ENCODE measurements at regions not wholly inside any gene's neighbourhood (a gene's known extent, or its start where the extent isn't known, plus 50 kb on each side); places are given as distances from the start of the nearest gene placed in this dataset.

DNA sequence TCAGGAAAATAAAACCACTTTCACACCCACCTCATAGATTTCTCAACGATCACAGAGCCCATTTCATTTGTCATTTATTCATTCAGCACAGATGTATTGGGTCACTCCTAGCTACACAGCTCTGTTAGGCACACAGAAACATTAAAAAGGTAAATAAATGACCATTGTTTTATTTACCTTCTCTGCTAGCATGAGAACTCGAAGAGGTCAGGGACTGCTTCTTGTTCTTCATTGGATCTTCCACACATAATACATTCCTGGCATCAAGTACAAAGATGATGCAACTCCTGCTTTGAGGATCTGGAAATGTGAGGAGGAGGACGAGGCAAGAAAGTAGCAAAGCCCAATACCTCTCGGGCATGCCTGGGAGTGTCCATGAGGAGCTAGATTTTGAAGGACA lies 168.1 kb downstream of the RBM26 start:
- no peak for DNase-seq (ENCODE audit: low spot score)
- Mint-ChIP-seq H3K27me3 (ENCODE audit: unreplicated experiment) (peaks cover 3% of the 10 kb centered on the region), H3K9me3 (ENCODE audit: unreplicated experiment) (no peaks in the 10 kb centered on the region), H3K4me3 (ENCODE audit: unreplicated experiment) (no peak overlapping the region), H3K36me3 (ENCODE audit: low read depth, unreplicated experiment) (no peaks in the 10 kb centered on the region), H3K4me1 (ENCODE audit: unreplicated experiment) (no peaks in the 10 kb centered on the region), H3K27ac (ENCODE audit: unreplicated experiment) (no peak overlapping the region)
- TF ChIP-seq CTCF (IDR thresholded peaks at IDR 0.05; ENCODE audit: unreplicated experiment) = no peak

DNA sequence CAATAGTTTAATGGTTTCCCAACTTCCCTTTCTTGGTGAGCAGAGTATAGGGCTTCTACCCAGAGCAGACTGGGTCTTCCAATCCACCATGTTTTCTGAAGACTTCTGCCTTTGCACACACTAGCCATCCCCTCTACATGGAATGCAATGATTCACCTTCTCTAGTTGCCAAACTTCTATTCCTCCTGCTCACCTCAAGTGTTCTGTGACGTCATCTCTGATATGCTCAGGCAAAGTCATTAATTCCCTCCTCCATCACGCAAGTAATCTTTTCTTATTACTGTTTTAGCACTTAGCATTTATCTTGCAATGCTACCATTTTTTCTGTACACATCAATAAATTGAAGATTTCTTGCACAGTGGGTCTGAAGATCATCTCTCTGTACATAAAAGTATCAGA lies 174.2 kb downstream of the RBM26 start:
- no peak overlapping the region for H3K4me3 Mint-ChIP-seq (ENCODE audit: unreplicated experiment)
- H3K27me3 Mint-ChIP-seq (ENCODE audit: unreplicated experiment) = no peaks in the 10 kb centered on the region
- H3K27ac Mint-ChIP-seq (ENCODE audit: unreplicated experiment) = no peak overlapping the region
- no peaks in the 10 kb centered on the region for H3K36me3 Mint-ChIP-seq (ENCODE audit: low read depth, unreplicated experiment)
- H3K4me1 Mint-ChIP-seq (ENCODE audit: unreplicated experiment) = no peaks in the 10 kb centered on the region
- no peak for TF ChIP-seq CTCF (IDR thresholded peaks at IDR 0.05; ENCODE audit: unreplicated experiment)
- no peak for DNase-seq (ENCODE audit: low spot score)
- H3K9me3 Mint-ChIP-seq (ENCODE audit: unreplicated experiment) = no peaks in the 10 kb centered on the region

DNA sequence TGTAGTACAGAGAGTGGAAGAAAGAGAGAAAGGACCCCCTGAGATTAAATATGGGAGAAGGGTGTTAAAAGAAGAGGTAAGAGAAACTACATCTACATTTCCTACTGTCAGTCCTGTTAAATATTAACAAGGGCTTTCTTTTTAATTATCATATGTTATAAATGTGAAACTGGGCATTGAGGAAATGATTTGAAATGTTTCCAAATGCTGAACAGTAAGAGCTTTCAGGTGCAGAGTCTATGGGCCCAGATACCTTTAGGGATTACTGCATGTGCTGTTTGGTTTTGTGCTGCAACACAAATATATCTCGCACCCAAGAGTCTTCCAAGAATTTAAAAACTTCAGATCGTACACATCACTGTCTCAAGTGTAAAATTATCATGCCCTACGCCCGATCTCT lies 176.3 kb downstream of the RBM26 start:
- no peaks in the 10 kb centered on the region for H3K36me3 Mint-ChIP-seq (ENCODE audit: low read depth, unreplicated experiment)
- H3K4me3 Mint-ChIP-seq (ENCODE audit: unreplicated experiment) = no peak overlapping the region
- peaks cover 15% of the 10 kb centered on the region for H3K4me1 Mint-ChIP-seq (ENCODE audit: unreplicated experiment)
- TF ChIP-seq CTCF (IDR thresholded peaks at IDR 0.05; ENCODE audit: unreplicated experiment) = no peak
- no peaks in the 10 kb centered on the region for H3K27me3 Mint-ChIP-seq (ENCODE audit: unreplicated experiment)
- H3K27ac Mint-ChIP-seq (ENCODE audit: unreplicated experiment) = no peak overlapping the region
- no peak for DNase-seq (ENCODE audit: low spot score)
- H3K9me3 Mint-ChIP-seq (ENCODE audit: unreplicated experiment) = no peaks in the 10 kb centered on the region

- H3K36me3 Mint-ChIP-seq (ENCODE audit: low read depth, unreplicated experiment) = no peaks in the 10 kb centered on the region
- no peak for DNase-seq (ENCODE audit: low spot score)
- no peak overlapping the region for H3K4me3 Mint-ChIP-seq (ENCODE audit: unreplicated experiment)
- no peak overlapping the region for H3K27ac Mint-ChIP-seq (ENCODE audit: unreplicated experiment)
- H3K9me3 Mint-ChIP-seq (ENCODE audit: unreplicated experiment) = no peaks in the 10 kb centered on the region
- no peaks in the 10 kb centered on the region for H3K27me3 Mint-ChIP-seq (ENCODE audit: unreplicated experiment)
- peaks cover 17% of the 10 kb centered on the region for H3K4me1 Mint-ChIP-seq (ENCODE audit: unreplicated experiment)
- no peak for TF ChIP-seq CTCF (IDR thresholded peaks at IDR 0.05; ENCODE audit: unreplicated experiment)
These were observed 177.1 kb downstream of the RBM26 start for GRCh38 chr13:79228972-79229371.

DNA sequence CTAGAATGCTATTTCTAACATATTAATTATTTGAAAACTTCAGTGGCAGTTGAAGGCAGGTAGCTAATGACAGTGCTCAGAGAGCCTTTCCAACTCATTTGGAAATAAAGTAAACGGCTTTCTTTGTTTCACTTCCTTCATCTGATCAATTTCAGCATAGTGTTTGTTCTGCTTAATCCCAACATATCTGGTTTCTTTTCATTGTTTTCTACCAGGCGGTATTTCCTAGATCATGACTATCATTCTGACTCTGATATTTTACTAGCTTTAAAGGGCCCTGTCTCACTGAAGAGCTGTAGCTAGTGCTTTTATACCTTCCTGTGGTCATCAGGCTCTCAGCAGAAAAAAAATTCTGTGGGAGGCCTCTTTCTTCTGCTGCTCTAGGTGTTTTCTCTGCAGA lies 178.6 kb downstream of the RBM26 start:
- no peak for TF ChIP-seq CTCF (IDR thresholded peaks at IDR 0.05; ENCODE audit: unreplicated experiment)
- no peaks in the 10 kb centered on the region for H3K27me3 Mint-ChIP-seq (ENCODE audit: unreplicated experiment)
- no peak overlapping the region for H3K4me3 Mint-ChIP-seq (ENCODE audit: unreplicated experiment)
- H3K9me3 Mint-ChIP-seq (ENCODE audit: unreplicated experiment) = no peaks in the 10 kb centered on the region
- H3K27ac Mint-ChIP-seq (ENCODE audit: unreplicated experiment) = no peak overlapping the region
- DNase-seq (ENCODE audit: low spot score) = no peak
- H3K36me3 Mint-ChIP-seq (ENCODE audit: low read depth, unreplicated experiment) = peaks cover 3% of the 10 kb centered on the region
- peaks cover 20% of the 10 kb centered on the region for H3K4me1 Mint-ChIP-seq (ENCODE audit: unreplicated experiment)
